ENCODE measurements at regions not wholly inside any gene's neighbourhood (a gene's known extent, or its start where the extent isn't known, plus 50 kb on each side); places are given as distances from the start of the nearest gene placed in this dataset.

GRCh38 chr3:187841560-187841959 is 96.3 kb upstream of the BCL6 start:
- TF ChIP-seq POLR2AphosphoS5 (IDR thresholded peaks at IDR 0.05; ENCODE audit: low read depth, low read length) = no peak
- TF ChIP-seq POLR2A (IDR thresholded peaks at IDR 0.05; ENCODE audit: low read depth, low read length) = no peak
